Fibroblast of skin of back (primary cell): ENCODE measurements at regions not wholly inside any gene's neighbourhood (a gene's known extent, or its start where the extent isn't known, plus 50 kb on each side); places are given as distances from the start of the nearest gene placed in this dataset.

Experiments
- DNase-seq: peaks from one replicate; pipeline ENCODE4 v3.0.0-alpha.2; 2013

DNA sequence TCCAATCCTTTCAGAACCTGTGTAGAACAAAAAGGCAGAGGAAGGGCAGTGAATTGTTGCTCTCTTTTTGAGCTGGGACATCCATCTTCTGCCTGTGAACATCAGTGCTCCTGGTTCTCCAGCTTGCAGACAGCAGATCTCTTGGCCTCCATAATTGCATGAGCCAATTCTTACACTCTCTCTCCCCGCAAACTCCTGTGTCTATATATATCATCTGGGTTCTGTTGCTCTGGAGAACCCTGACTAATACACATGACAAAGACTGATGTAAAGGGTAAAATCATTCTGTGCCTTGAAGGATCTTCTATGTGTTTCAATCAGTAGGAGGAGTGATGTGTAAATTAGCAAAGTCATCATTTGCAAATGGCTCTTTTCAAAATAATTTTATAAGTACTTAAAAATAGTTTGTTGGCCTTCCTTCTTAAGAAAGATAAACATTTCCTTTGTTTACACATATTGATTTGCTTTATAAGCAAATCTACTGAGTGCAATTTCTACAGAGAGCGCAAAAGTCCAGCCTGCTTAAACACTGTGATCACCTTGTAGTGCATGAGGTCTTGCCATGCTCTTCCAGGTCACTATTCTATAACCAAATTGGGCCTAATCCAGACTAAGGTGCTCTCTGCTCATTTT, 154.9 kb upstream of the ANKRD28 start:
- no peak for DNase-seq

DNA sequence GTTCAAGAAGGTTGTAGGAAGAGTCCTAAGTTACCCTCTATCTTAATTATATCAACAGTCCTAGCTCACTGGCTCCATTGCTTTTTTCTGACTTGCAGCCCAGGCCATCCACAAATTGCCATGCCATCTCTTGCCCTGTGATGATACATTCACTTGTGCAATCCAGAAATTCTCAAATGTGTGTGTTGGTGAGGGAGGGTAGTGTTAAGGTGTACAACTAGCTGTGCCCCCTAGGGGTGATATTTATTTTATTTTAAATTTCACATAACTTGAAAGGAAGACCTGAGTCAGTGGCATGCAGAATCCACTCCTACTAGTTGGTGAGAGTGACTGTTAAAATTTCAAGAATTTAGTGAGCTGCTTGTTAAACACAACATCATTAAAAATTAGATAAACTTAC, 156.1 kb upstream of the ANKRD28 start:
- no peak for DNase-seq

DNA sequence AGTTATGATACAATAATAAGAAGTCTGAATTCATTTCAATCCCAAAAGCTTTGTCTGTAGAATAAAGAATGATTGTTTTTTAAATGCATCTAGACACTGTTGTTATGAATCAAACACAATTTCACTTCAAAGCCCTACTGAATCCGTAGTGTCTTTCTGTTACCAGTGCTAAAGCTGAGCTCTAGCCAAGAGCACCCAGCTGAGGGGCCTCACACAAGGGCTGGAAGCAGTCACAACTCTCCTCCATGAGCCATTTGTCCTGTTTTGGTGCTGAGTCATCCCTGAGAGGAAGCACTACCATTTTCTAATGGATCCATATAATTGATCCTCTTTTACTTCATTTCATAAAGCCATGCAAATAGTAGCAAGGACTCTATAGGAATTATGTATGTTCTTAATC, 158.2 kb upstream of the ANKRD28 start:
- peak; percentile 30 for DNase-seq

DNA sequence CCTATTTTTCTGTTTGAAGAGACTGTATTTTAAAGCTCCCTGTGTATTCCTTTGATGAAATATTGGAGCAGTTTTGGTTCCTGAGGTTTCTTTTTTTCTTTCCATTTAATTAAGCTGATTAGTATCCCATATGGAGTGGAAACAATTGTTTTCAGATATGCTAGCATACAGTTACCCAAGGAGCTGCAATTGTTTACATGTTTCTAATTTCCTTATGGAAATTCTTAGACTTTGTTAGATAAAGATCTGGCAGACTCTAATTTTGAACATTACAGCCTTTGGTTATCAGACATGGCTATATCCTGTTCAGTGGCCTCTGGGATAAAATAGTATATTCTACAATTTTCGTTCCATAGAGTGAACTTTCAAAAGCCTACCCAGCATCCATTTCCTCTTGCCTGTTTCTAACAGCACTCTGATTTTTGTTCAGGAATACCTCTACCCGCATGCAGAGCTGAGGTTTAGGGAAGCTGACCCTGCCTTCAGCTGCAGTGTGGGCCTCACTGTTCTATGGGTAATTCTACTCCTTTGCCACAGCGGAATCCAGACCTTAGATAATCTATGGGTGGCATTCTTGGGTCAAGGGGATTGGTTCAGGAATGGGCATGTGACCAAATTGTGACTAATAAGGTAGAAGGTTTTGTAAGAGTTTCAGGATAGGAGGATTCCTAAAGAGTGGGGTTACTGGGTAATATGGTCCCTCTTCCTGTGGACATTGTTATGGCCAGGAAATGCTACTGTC, 161.1 kb upstream of the ANKRD28 start:
- no peak for DNase-seq

DNA sequence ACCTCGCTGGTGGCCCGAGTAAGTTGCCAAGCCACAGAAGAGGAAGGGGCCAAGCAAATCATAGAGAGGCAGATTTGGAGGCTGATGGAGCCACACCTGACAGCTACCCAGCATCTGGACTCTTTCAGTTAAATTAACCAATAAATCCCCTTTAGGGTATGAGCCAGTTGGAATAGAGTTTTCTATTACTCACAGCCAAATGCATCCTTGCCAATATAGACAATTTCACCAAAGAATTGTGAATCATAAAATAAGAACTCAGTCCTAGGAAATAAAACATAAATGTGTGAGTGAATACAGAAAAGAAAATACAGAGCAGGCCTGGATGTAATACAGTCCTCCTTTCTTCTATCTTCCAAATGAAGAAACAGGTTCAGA, 161.6 kb upstream of the ANKRD28 start:
- no peak for DNase-seq

DNA sequence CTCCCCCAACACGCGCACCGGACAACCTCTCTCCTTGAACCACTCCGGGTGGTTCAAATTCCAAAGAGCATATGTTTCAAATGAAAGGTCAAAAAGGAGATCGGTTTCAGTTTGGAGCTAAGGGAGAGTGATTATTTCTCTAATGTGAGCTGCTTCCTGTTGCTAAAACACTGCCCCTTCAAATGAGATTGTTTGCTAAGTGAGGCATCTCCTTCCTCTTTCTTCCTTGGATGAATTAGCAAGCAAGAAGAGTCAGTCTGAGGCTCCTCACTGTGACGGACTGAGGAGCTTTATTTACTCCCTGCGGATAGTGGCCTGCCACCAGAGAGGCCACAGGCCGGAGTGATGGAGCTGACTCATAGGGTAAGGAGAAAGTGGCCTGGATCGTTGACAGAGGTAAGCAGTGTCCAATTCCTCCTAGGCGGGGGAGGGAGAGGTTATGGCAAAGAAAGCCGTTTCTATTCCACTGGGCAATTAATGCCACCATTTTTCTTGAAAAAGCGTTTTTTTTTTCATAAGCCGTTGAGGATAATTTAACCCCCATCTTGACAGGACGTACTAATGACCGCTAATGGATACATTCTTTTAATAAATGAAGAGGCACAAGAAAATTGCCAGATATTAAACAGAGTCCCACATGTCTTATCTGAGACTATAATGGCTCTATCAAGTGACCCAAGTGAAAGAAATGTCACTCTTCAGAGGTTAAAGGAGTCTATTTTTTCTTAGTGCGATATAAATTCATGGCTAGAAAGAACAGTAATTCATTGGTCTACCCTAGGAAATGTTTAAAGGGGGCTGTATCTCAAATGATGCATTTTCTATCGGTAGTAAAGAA, 167.0 kb upstream of the ANKRD28 start:
- peak; percentile 52 for DNase-seq

DNA sequence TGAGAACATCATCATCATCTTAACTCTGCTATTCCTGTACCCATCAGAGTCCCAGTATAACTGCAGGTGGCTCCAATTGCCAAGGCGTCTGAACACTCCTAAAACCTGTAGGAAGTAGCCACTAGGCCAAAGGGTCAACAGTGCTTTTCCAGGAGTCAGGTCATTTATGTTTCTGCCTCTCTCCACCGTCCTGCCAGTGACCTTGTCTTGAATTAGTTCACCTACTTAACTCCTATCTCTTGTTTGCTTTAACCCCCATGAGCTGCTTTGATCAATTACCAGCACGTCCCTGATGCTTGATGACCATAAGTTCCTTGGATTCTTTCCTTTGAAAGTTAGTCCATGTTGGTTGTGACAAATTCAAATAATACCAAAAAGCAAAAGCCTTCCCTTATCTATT, 169.8 kb upstream of the ANKRD28 start:
- DNase-seq = no peak

DNA sequence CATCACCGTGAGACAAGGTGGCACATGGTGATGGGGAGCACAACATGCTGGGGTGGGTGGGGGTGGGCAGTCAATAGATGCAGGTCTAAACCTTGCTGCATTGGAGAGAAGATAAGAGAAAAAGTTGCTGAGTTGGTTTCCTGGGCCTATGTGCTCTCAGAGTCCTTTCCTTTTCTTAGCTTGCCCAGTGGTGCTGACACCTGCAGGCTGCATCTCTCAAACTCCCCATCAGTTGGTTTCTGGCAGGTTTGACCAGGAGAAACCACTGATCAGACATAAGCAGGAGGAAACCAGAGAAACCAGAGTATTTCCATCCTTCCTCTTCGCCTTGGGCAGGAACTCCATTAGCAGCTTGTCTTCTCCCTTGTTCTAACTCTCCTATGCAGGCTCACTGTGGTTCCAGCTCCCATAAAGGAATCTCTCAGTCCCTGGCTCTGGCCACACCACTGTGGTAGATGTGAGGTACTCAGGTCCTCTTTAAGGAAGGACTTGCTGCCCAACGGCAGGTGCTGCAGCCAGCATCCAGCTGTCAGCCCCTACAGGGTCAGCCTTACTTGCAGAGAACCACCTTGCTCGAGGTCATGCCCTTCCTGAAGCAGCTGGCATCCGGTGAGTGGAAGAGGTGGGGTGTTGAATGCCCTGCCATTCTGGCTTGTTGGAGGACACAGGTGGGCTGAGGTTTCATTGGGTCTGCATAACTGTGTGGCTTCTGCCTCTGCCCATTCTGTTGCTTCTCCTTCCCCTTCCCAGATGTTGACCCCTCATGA, 172.3 kb upstream of the ANKRD28 start:
- no peak for DNase-seq

DNA sequence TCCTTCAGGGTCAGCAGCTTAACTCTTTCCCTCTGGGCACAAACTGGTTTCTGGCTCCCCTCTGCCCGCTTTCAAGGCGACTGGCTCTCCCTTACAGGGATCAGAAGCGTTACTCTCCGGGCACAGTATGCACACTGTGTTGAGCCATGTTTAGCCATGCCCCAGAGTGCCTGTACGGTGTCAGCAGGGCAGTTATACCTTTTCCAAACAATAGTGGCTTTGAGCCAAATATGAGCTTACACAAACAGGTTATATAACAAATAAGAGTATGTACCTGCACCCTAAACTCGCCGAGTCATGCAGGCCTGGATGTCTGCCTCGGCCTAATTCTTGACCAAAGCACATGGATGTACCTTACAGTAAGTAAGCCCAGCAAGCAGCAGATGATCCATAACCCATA, 175.6 kb upstream of the ANKRD28 start:
- DNase-seq = no peak

DNA sequence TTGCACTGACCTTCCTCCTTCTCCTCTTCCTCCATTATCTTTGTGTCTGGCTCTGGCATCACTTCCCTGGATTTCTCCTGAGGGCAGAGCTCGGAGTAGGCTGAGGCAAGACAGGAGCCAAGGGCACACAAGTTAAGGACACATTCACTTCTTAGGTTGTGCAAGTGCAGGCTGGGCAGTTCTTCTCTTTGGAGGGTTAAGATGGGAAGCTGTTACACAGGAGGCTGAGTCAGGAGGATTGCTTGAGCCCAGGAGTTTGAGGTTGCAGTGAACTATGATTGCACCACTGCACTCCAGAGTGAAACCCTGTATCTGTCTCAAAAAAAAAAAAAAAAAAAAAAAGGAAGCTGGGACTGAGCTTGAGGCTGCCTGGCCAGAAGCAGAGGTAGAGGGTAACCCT, 176.2 kb upstream of the ANKRD28 start:
- no peak for DNase-seq

DNA sequence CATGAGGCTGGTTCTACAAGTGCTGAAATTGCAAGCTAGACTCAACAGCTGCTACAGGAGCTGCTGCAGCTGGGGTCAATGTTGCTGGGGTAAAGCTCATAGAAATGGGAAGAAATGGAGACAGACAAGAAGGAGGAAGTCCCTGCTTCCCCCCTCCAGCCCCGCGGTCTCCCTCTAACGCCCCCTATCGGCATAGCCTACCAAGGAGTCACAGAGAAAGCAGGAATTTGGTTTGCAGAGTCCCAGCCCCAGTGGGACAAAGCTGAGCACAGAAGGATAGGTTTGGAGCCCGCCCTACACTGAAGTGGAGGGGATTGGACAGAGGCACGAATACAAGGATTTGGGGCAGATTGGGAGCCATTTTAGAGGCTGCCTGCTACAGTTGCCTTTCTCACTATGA, 176.9 kb upstream of the ANKRD28 start:
- no peak for DNase-seq

DNA sequence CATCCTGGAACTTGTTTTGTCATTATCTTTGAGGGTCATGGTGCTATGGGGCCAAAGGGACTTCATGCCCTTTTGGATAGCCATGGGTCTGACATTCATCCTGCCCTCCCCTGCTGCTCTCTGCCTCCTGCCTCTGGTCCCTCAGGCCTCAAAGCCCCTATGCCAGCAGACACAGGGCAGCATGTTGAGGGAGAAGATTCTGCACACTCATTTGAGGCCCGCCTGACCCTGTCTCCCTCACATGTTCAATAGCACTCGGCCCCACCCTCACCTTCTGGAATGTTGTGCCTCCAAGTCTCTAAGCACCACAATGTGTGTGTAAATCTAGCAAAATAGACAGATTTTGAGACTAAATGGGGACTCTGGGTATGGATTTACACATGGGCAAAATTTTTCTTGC, 178.7 kb upstream of the ANKRD28 start:
- DNase-seq = no peak

DNA sequence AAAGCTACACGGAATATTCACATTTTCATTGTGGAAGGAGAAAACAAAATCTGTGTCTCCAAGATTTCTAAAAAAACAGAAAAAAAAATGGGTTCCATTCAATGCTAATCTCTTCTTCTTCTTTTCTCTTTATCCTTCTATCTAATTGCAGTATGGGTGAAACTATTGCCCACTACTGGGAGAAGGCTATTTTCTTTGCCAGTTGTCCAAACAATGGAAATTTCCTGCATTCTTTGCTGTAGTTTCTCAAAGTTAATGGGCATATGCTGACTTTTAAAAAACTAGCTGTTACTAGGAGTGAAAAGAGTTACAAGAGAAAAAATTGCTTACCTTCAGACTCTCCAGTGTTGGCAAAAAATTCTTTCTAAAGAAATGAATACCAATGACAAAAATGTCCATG, 179.3 kb upstream of the ANKRD28 start:
- peak; percentile 37 for DNase-seq

DNA sequence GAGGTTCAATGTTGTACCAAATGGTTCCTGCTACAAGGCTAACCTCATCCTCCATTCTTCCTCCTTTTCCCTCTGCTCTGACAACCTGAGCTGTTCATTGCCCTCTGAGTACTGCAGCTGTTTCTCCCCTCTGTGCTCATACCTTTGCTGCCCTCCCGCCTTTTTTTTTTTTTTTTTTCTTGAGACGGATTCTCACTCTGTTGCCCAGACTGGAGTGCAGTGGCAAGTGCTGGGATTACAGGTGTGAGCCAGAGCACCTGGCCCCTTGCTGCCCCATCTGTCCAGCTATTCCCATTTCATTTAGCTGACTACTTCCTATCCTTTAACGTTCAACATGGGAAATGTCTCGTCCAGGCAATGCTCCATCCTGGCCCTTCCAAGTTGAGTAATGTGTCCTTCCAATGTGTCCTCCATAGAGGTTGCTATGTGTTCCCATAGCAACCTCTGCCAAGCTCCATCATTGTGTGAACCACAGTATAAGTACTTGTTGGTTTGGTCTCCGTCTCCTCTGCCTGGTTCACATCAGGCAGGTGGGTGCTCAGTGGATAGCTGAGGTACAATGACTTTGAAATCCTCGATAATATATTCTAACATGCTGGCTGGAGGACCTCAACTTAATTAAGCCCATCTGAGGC, 179.9 kb upstream of the ANKRD28 start:
- DNase-seq = no peak

DNA sequence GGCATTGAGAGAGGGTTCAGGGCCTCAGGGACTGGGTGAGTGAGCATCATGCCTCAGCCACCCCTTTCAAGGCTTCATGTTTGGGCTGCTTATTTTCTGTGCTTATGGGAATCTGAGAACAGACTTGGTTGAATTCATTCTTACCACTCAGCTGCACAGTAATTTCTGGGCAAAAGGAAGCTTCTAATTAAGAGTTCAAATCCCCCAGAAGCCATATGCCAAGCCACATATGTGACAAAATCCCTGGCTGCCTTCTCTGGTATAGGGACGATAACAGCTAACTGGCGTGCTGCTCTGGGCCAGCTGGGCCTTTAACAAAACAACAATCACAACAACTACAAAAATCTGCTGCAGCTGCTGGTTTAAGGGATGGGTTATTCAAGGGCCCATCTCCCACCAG, 181.0 kb upstream of the ANKRD28 start:
- DNase-seq = no peak

DNA sequence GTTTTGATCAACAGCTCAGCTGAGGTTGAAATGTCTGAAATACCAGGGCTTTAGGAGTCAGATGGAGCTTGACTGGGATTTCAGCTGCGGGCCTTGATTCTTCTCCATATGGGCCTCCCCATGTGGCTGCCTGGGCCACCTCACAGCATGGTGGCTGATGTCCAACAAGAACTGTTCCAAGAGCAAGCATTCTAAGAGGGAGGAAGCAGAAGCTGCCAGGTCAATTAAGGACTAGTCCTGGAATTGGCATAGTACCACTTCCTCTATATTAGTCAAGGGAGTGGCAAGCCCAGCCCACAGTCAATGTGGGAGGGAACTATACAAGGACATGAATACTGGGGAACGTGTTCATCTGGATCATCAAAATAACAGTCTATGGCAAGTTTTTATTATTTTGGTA, 181.7 kb upstream of the ANKRD28 start:
- no peak for DNase-seq

DNA sequence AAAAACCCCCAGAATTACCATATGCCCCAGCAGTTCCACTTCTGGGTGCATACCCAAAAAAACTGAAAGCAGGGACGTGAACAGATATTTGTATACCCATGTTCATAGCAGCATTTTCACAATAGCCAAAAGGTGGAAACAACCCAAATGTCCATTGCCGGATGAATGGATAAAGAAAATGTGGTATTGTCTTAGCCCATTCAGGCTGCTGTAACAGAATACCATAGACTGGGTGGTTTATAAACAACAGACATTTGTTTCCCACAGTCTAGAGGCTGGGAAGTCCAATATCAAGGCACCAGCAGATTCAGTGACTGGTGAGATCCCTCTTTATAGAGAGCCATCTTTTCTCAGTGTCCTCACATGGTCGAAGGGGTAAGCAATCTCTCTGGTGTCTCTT, 182.1 kb upstream of the ANKRD28 start:
- no peak for DNase-seq

DNA sequence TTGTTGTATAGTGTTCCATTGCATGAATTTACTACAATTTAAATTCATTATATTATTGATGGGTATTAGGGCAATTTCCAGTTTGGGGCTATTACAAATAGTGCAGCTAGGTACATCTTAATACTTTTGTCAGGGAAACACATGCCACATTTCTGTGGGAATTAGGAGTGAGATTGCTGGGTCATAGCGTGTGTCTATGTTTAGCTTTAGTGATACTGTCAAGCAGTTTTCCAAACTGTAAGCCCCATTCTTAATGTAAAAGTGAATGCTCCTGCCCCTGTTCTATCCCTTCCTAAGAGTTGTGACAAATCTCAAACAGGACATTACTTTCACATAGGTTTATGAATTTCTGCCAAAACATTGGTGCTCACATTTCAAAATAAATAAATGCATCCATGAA, 184.5 kb upstream of the ANKRD28 start:
- DNase-seq = no peak

DNA sequence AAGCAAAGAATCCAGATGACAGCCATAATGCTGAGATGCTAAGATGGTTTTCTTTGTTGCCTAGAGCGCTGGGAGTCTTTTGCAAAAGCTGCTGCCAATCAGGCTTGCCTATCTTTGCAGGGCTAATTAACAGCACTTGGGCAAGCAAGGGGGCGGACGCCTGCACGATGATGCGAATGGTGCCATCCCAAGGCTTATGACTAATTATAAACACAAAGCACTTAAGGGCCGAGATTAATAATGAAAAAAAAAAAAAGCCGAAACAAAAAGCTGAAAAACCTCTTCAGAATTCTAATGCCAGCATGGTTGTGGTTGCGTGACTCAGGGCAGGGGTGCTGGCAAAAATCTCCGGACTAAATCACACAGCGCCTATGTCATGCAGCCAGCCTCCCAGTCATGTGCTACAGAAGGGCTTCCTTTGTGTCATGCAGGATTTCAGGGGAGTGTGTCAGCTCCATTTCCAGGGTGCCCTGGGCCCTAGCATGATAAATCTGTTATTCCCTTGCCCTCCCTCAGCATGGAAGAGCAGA, 185.0 kb upstream of the ANKRD28 start:
- DNase-seq = peak; percentile 98

DNA sequence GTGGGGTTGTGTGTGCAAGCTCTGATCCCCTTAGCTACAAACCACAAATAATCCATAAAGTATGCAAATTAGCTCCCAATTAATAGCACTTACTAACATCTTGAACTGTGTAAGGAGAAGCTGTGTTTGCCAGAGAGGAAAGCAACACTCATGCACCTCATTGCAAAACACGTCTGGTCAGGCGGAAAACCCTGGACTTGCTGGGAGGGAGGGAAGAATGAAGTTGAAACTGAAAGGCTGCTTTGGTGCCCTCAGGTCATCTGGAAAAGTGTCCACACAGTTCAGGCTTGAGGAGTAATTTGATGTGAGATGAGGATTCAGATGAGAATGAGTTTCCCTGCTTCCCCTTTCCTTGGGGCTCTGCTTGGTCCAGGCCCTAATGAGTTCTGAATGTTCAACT, 185.5 kb upstream of the ANKRD28 start:
- DNase-seq = peak; percentile 46

DNA sequence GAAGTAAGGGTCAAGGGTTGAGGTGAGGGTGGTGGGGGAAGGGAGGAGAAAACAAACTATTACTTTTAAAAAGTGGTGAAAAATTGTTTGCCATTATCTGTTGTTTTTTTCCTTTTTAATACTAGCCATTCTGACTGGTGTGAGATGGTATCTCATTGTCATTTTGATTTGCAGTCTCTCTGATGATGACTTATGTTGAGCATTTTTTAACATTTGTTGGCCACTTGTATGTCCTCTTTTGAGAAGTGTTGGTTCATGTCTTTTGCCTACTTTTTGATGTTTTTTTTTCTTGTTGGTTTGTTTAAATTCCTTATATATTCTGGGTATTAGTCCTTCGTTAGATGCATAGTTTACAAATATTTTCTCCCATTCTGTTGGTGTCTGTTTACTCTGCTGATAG, 185.9 kb upstream of the ANKRD28 start:
- no peak for DNase-seq

DNA sequence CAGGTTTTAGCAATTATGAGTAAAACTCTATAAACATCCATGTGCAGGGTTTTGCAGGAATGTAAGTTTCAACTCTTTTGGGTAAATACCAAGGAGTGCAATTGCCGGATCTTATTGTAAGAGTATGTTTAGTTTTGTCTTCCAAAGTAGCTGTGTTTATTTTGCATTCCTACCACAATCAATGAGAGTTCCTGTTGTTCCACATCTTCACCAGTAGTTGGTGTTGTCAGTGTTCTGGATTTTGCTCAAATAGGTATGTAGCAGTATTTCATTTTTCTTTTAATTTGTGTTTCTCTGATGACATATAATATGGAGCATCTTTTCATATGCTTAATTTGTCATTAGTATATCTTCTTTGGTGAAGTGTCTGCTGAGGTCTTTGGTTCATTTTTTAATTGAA, 185.1 kb upstream of the GALNT15 start:
- DNase-seq = no peak
